ENCODE measurements at regions not wholly inside any gene's neighbourhood (a gene's known extent, or its start where the extent isn't known, plus 50 kb on each side); places are given as distances from the start of the nearest gene placed in this dataset.

DNA sequence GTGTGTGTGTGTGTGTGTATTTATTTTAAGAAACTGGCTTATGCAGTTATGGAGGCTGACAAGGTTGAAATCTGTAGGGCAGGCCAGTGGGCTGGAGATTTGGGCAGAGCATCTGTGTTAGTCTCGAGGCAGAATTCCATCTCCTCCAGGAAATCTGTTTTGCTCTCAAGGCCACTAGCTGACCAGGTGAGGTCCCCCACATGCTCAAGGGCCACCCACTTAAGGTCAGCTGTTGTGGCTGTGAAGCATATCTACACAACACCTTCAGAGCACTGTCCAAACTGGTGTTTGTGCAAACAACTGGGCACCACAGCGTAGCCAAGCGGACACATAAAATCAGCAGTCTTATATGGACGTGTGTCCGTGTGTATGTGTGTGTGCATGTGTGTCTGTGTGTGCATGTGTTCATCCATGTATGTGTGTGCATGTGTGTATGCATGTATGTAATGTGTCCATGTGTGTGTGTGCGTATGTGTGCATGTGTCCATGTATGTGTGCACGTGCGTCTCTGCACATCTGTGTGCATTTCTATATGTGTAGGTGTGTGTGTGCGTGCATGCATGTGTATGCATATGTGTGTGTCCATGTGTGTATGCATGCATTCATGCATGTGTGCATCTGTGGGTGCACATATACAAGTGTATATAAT is 400.9 kb downstream of the BRD1 start:
- Mint-ChIP-seq H3K4me3 (no peak overlapping the region), H3K27me3 (peaks cover 19% of the 10 kb centered on the region), H3K4me1 (no peaks in the 10 kb centered on the region), H3K27ac (no peak overlapping the region), H3K36me3 (no peaks in the 10 kb centered on the region), H3K9me3 (peaks cover 0 to 10% (median 0%) of the 10 kb centered on the region in 7 donors)
- H3K4me1 ChIP-seq (ENCODE audit: control insufficient read depth, insufficient read depth, low read length, poor library complexity, severe bottlenecking), result no peaks in the 10 kb centered on the region
- H3K36me3 ChIP-seq (ENCODE audit: control insufficient read depth, insufficient read depth, low read length), result no peaks in the 10 kb centered on the region
- H3K9me3 ChIP-seq (ENCODE audit: control insufficient read depth in 2 of 2, low read length in 2 of 2), result no peaks in the 10 kb centered on the region
- no peak overlapping the region for H3K4me3 ChIP-seq (ENCODE audit: low read depth, low read length)
- ATAC-seq (ENCODE audit: low read depth in 2 of 2), result no peak
- DNase-seq, result no peak
- H3K27ac ChIP-seq (ENCODE audit: insufficient read depth, low read length, poor library complexity, severe bottlenecking), result no peak overlapping the region
- H3K27me3 ChIP-seq (ENCODE audit: control insufficient read depth, insufficient read depth, low read length), result no peaks in the 10 kb centered on the region

GRCh38 chr22:49426098-49426497 is 401.6 kb downstream of the BRD1 start:
- Mint-ChIP-seq H3K27ac (no peak overlapping the region), H3K4me3 (no peak overlapping the region), H3K4me1 (no peaks in the 10 kb centered on the region), H3K27me3 (peaks cover 19% of the 10 kb centered on the region), H3K9me3 (peaks cover 0 to 10% (median 0%) of the 10 kb centered on the region in 7 donors), H3K36me3 (no peaks in the 10 kb centered on the region)
- H3K27me3 ChIP-seq (ENCODE audit: control insufficient read depth, insufficient read depth, low read length), result no peaks in the 10 kb centered on the region
- H3K27ac ChIP-seq (ENCODE audit: insufficient read depth, low read length, poor library complexity, severe bottlenecking), result no peak overlapping the region
- no peaks in the 10 kb centered on the region for H3K4me1 ChIP-seq (ENCODE audit: control insufficient read depth, insufficient read depth, low read length, poor library complexity, severe bottlenecking)
- H3K9me3 ChIP-seq (ENCODE audit: control insufficient read depth in 2 of 2, low read length in 2 of 2), result no peaks in the 10 kb centered on the region
- ATAC-seq (ENCODE audit: low read depth in 2 of 2) (no peak), DNase-seq (no peak)
- H3K36me3 ChIP-seq (ENCODE audit: control insufficient read depth, insufficient read depth, low read length), result no peaks in the 10 kb centered on the region
- H3K4me3 ChIP-seq (ENCODE audit: low read depth, low read length), result no peak overlapping the region

GRCh38 chr22:49425356-49425755 is 402.3 kb downstream of the BRD1 start:
- Mint-ChIP-seq H3K27ac (no peak overlapping the region), H3K4me1 (no peaks in the 10 kb centered on the region)

DNA sequence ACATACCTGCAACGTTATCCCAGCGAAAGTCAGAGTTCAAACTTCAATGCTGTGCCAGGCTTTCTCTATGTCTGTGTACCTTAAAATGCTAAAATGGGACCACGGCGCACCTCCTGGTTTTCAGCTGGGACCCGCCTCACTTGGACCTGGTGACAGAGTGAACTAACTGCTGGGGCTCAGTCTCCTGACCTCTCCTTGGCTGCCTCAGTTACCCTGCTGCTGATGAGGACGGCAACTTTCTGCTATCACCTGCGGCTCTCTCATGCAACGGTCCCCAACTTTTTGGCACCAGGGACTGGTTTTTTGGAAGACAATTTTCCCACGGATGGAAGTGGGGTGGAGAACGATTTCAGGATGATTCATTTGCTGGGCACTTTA is 402.8 kb downstream of the BRD1 start:
- no peaks in the 10 kb centered on the region for H3K27me3 ChIP-seq (ENCODE audit: control insufficient read depth, insufficient read depth, low read length)
- Mint-ChIP-seq H3K9me3 (peaks cover 0 to 10% (median 0%) of the 10 kb centered on the region in 7 donors), H3K4me1 (no peaks in the 10 kb centered on the region), H3K4me3 (no peak overlapping the region), H3K36me3 (no peaks in the 10 kb centered on the region), H3K27ac (no peak overlapping the region), H3K27me3 (peaks cover 13% of the 10 kb centered on the region)
- no peak for ATAC-seq (ENCODE audit: low read depth in 2 of 2)
- H3K36me3 ChIP-seq (ENCODE audit: control insufficient read depth, insufficient read depth, low read length), result no peaks in the 10 kb centered on the region
- no peak for DNase-seq
- no peak overlapping the region for H3K4me3 ChIP-seq (ENCODE audit: low read depth, low read length)
- no peak overlapping the region for H3K27ac ChIP-seq (ENCODE audit: insufficient read depth, low read length, poor library complexity, severe bottlenecking)
- H3K4me1 ChIP-seq (ENCODE audit: control insufficient read depth, insufficient read depth, low read length, poor library complexity, severe bottlenecking), result no peaks in the 10 kb centered on the region
- no peaks in the 10 kb centered on the region for H3K9me3 ChIP-seq (ENCODE audit: control insufficient read depth in 2 of 2, low read length in 2 of 2)

More at GRCh38 chr22:49425356-49425755, 402.3 kb downstream of the BRD1 start:
- Histone ChIP-seq H3K27ac (ENCODE audit: insufficient read depth, low read length, poor library complexity, severe bottlenecking) (no peak overlapping the region), H3K4me3 (ENCODE audit: low read depth, low read length) (no peak overlapping the region), H3K4me1 (ENCODE audit: control insufficient read depth, insufficient read depth, low read length, poor library complexity, severe bottlenecking) (no peaks in the 10 kb centered on the region), H3K9me3 (ENCODE audit: control insufficient read depth in 2 of 2, low read length in 2 of 2) (no peaks in the 10 kb centered on the region), H3K36me3 (ENCODE audit: control insufficient read depth, insufficient read depth, low read length) (no peaks in the 10 kb centered on the region), H3K27me3 (ENCODE audit: control insufficient read depth, insufficient read depth, low read length) (no peaks in the 10 kb centered on the region)
- DNase-seq (no peak), ATAC-seq (ENCODE audit: low read depth in 2 of 2) (no peak)
- Mint-ChIP-seq H3K4me3 (no peak overlapping the region), H3K27me3 (peaks cover 15% of the 10 kb centered on the region), H3K36me3 (no peaks in the 10 kb centered on the region), H3K9me3 (peaks cover 0 to 10% (median 0%) of the 10 kb centered on the region in 7 donors)

DNA sequence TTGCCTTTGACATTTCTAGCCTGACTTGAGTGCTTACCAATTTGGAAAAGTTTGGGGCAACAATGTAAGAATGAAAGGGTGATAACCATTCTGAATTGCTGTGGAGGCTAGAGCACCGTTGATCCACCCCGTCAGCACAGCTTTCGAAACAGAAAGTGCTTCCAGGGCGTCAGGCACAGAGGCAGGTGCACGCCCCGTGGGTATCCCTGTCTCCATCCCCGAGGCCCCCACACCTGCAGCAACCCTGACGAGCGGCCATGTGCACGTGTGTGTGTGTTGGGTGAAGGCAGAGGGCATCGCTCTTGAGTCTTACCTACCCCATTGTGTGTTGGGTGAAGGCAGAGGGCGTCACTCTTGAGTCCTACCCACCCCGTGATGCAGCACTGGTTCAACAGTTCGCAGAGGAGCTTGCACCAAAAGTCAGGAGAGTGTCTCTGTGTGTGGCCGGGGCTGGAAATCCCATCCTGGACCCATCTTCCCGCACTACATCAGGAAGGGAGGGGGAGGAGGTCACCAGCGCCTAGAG is 404.5 kb downstream of the BRD1 start:
- peaks cover 9% of the 10 kb centered on the region for H3K27me3 Mint-ChIP-seq
- H3K9me3 ChIP-seq (ENCODE audit: control insufficient read depth in 2 of 2, low read length in 2 of 2), result no peaks in the 10 kb centered on the region
- no peak overlapping the region for H3K4me3 Mint-ChIP-seq
- H3K27ac ChIP-seq (ENCODE audit: insufficient read depth, low read length, poor library complexity, severe bottlenecking), result no peak overlapping the region
- H3K27me3 ChIP-seq (ENCODE audit: control insufficient read depth, insufficient read depth, low read length), result no peaks in the 10 kb centered on the region
- no peak overlapping the region for H3K4me3 ChIP-seq (ENCODE audit: low read depth, low read length)
- H3K36me3 ChIP-seq (ENCODE audit: control insufficient read depth, insufficient read depth, low read length), result no peaks in the 10 kb centered on the region
- no peaks in the 10 kb centered on the region for H3K36me3 Mint-ChIP-seq
- no peaks in the 10 kb centered on the region for H3K4me1 ChIP-seq (ENCODE audit: control insufficient read depth, insufficient read depth, low read length, poor library complexity, severe bottlenecking)
- no peak overlapping the region for H3K27ac Mint-ChIP-seq
- H3K9me3 Mint-ChIP-seq, result peaks cover 0 to 10% (median 0%) of the 10 kb centered on the region in 7 donors
- DNase-seq (no peak), ATAC-seq (ENCODE audit: low read depth in 2 of 2) (no peak)
- H3K4me1 Mint-ChIP-seq, result no peaks in the 10 kb centered on the region

DNA sequence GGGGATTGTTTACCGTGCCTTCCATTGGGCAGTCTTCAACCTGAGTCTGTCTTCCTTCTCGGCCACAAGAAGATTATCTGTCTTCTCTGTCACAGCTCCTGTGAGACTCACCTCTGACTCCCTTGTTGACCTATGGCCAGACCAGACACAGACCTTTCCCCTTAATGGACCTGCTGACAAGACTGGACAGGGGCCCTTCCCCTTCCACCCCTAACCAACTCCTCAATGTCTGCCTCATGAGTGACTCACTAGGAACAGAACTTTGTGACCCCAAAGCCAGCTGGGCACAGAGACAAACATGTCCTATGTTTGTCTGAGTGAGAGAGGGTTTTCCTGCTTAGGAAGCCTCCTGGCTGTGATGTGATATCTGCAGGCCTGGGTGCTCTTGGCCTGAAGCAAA is 405.0 kb downstream of the BRD1 start:
- H3K27me3 ChIP-seq (ENCODE audit: control insufficient read depth, insufficient read depth, low read length), result no peaks in the 10 kb centered on the region
- H3K36me3 ChIP-seq (ENCODE audit: control insufficient read depth, insufficient read depth, low read length), result no peaks in the 10 kb centered on the region
- H3K27ac ChIP-seq (ENCODE audit: insufficient read depth, low read length, poor library complexity, severe bottlenecking), result no peak overlapping the region
- Mint-ChIP-seq H3K4me3 (no peak overlapping the region), H3K27ac (no peak overlapping the region), H3K4me1 (no peaks in the 10 kb centered on the region), H3K27me3 (peaks cover 9% of the 10 kb centered on the region), H3K36me3 (no peaks in the 10 kb centered on the region), H3K9me3 (peaks cover 0 to 10% (median 0%) of the 10 kb centered on the region in 7 donors)
- ATAC-seq (ENCODE audit: low read depth in 2 of 2), result no peak
- H3K4me1 ChIP-seq (ENCODE audit: control insufficient read depth, insufficient read depth, low read length, poor library complexity, severe bottlenecking), result no peaks in the 10 kb centered on the region
- H3K9me3 ChIP-seq (ENCODE audit: control insufficient read depth in 2 of 2, low read length in 2 of 2), result no peaks in the 10 kb centered on the region
- H3K4me3 ChIP-seq (ENCODE audit: low read depth, low read length), result no peak overlapping the region
- DNase-seq, result no peak

DNA sequence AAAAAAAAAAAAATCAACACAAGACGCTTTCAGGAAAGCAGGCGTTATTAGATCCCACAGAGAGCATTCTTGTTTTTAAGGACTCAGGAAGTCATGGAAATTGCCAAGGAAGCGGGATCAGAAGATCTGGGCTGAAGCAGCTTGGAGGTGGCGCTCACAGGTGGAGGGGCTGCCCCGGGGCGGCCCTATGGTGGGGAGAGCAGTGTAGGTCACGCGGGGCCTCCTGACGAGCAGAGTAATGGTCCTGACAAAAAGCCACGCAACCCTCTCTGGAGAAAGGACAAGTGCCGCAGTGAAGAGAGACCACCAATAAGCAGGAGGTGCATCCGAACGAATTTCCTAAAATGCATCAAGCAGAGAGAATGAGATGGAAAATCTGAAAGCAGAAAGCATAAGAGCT is 407.0 kb downstream of the BRD1 start:
- H3K9me3 ChIP-seq (ENCODE audit: control insufficient read depth in 2 of 2, low read length in 2 of 2), result no peaks in the 10 kb centered on the region
- Mint-ChIP-seq H3K36me3 (no peaks in the 10 kb centered on the region), H3K4me3 (no peak overlapping the region), H3K9me3 (peaks cover 0 to 10% (median 0%) of the 10 kb centered on the region in 7 donors), H3K4me1 (no peaks in the 10 kb centered on the region), H3K27me3 (peaks cover 9% of the 10 kb centered on the region), H3K27ac (no peak overlapping the region)
- no peaks in the 10 kb centered on the region for H3K36me3 ChIP-seq (ENCODE audit: control insufficient read depth, insufficient read depth, low read length)
- no peak for ATAC-seq (ENCODE audit: low read depth in 2 of 2)
- H3K27ac ChIP-seq (ENCODE audit: insufficient read depth, low read length, poor library complexity, severe bottlenecking), result no peak overlapping the region
- DNase-seq, result no peak
- no peaks in the 10 kb centered on the region for H3K27me3 ChIP-seq (ENCODE audit: control insufficient read depth, insufficient read depth, low read length)
- H3K4me3 ChIP-seq (ENCODE audit: low read depth, low read length), result no peak overlapping the region
- no peaks in the 10 kb centered on the region for H3K4me1 ChIP-seq (ENCODE audit: control insufficient read depth, insufficient read depth, low read length, poor library complexity, severe bottlenecking)

DNA sequence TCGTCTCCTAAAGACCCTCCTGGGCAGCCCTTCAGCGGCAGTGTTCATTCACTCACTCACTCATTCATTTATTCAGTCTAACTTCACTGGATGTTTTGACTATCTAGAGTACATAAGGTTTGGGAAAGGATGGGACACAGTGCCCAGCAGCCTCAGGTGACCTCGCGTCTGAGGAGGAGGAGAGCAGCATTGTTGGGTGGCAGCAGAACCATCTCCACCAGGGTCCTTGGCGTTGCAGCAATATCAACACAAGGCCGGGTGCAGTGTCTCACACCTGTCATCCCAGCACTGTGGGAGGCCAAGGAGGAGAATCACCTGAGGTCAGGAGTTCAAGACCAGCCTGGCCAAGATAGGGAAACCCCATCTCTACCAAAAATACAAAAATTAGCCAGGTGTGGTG is 408.0 kb downstream of the BRD1 start:
- ATAC-seq (ENCODE audit: low read depth in 2 of 2), result no peak
- Histone ChIP-seq H3K9me3 (ENCODE audit: control insufficient read depth in 2 of 2, low read length in 2 of 2) (no peaks in the 10 kb centered on the region), H3K4me3 (ENCODE audit: low read depth, low read length) (no peak overlapping the region), H3K36me3 (ENCODE audit: control insufficient read depth, insufficient read depth, low read length) (no peaks in the 10 kb centered on the region), H3K27ac (ENCODE audit: insufficient read depth, low read length, poor library complexity, severe bottlenecking) (no peak overlapping the region), H3K4me1 (ENCODE audit: control insufficient read depth, insufficient read depth, low read length, poor library complexity, severe bottlenecking) (no peaks in the 10 kb centered on the region), H3K27me3 (ENCODE audit: control insufficient read depth, insufficient read depth, low read length) (no peaks in the 10 kb centered on the region)
- Mint-ChIP-seq H3K27me3 (peaks cover 4% of the 10 kb centered on the region), H3K9me3 (peaks cover 0 to 7% (median 0%) of the 10 kb centered on the region in 7 donors), H3K27ac (no peak overlapping the region), H3K4me1 (no peaks in the 10 kb centered on the region), H3K4me3 (no peak overlapping the region), H3K36me3 (no peaks in the 10 kb centered on the region)
- no peak for DNase-seq
